GM23338 (cell line): ENCODE measurements at regions not wholly inside any gene's neighbourhood (a gene's known extent, or its start where the extent isn't known, plus 50 kb on each side); places are given as distances from the start of the nearest gene placed in this dataset.

Experiments used
- ATAC-seq: fragments of 200-7000 bp; cut with Tn5 transposase; 3 replicates; pipeline ENCODE4 v1.9.1; 2020
- DNase-seq: peaks from one replicate; pipeline ENCODE4 v3.0.0-alpha.2; 2015; ENCODE audit warnings: low spot score
- H2AFZ ChIP-seq: fragments of 200-600 bp; sonication (generic); 2 replicates; pipeline ENCODE4 v1.8.0; 2016; ENCODE audit warnings: antibody characterized with exemption, mild to moderate bottlenecking, moderate library complexity
- H3F3A ChIP-seq: fragments of 200-600 bp; sonication (generic); replicated peaks from 2 replicates; pipeline ENCODE4 v1.8.0; 2017; ENCODE audit warnings: antibody characterized with exemption, mixed run types, low read depth
- H3K27ac ChIP-seq: fragments of 200-600 bp; sonication (generic); 2 replicates; pipeline ENCODE4 v1.6.1; 2016; ENCODE audit warnings: low read depth
- H3K27me3 ChIP-seq: fragments of 200-600 bp; sonication (generic); 2 replicates; pipeline ENCODE4 v1.8.0; 2016; ENCODE audit warnings: mild to moderate bottlenecking, mixed run types, moderate library complexity; ENCODE audit not compliant: insufficient read depth
- H3K36me3 ChIP-seq: fragments of 200-600 bp; sonication (generic); 2 replicates; pipeline ENCODE4 v1.8.0; 2016; ENCODE audit warnings: mild to moderate bottlenecking; ENCODE audit not compliant: insufficient read depth
- H3K4me1 ChIP-seq: fragments of 200-600 bp; sonication (generic); 2 replicates; pipeline ENCODE4 v1.8.0; 2016; ENCODE audit warnings: mild to moderate bottlenecking, moderate library complexity; ENCODE audit not compliant: insufficient read depth
- H3K4me2 ChIP-seq: fragments of 200-600 bp; sonication (generic); 2 replicates; pipeline ENCODE4 v1.7.1; 2017; ENCODE audit warnings: mixed run types
- H3K4me3 ChIP-seq: fragments of 200-600 bp; sonication (generic); 2 replicates; pipeline ENCODE4 v1.6.1; 2016; ENCODE audit warnings: mixed run types
- H3K79me2 ChIP-seq: fragments of 200-600 bp; sonication (generic); replicated peaks from 2 replicates; pipeline ENCODE4 v1.8.0; 2017; ENCODE audit warnings: mild to moderate bottlenecking; ENCODE audit not compliant: insufficient read depth
- H3K9me2 ChIP-seq: fragments of 200-600 bp; sonication (generic); 2 replicates; pipeline ENCODE4 v1.8.0; 2017; ENCODE audit not compliant: insufficient read depth
- H4K20me1 ChIP-seq: fragments of 200-600 bp; sonication (generic); replicated peaks from 2 replicates; pipeline ENCODE4 v1.8.0; 2017; ENCODE audit warnings: mild to moderate bottlenecking; ENCODE audit not compliant: insufficient read depth
- H3K27ac Mint-ChIP-seq: 2 replicates; pipeline ENCODE4 v1.8.0; 2020; ENCODE audit warnings: inconsistent platforms, mild to moderate bottlenecking, moderate library complexity, mixed read lengths
- H3K27me3 Mint-ChIP-seq: 3 replicates; pipeline ENCODE4 v1.8.0; 2022; ENCODE audit warnings: low read depth, mild to moderate bottlenecking, moderate library complexity, mixed read lengths, inconsistent platforms; ENCODE audit not compliant: insufficient read depth, poor library complexity
- H3K36me3 Mint-ChIP-seq: 3 replicates; pipeline ENCODE4 v1.8.0; 2021; ENCODE audit warnings: low read depth, mild to moderate bottlenecking, inconsistent platforms, moderate library complexity, mixed read lengths
- H3K4me1 Mint-ChIP-seq: 3 replicates; pipeline ENCODE4 v1.8.0; 2020; ENCODE audit warnings: mild to moderate bottlenecking, inconsistent platforms, mixed read lengths
- H3K4me3 Mint-ChIP-seq: 3 replicates; pipeline ENCODE4 v1.8.0; 2021; ENCODE audit warnings: moderate library complexity, mild to moderate bottlenecking, inconsistent platforms, mixed read lengths
- H3K9me3 Mint-ChIP-seq: 3 replicates; pipeline ENCODE4 v1.8.0; 2020; ENCODE audit warnings: moderate library complexity, mild to moderate bottlenecking, inconsistent platforms, mixed read lengths
- CREB1 ChIP-seq: fragments of 250-450 bp; sonication (Bioruptor Pico); IDR thresholded peaks from 2 replicates; pipeline ENCODE4 v1.5.0; 2020; ENCODE audit warnings: low read depth, mild to moderate bottlenecking, moderate library complexity
- EZH2 ChIP-seq: fragments of 200-600 bp; sonication (generic); IDR thresholded peaks from one replicate; pipeline ENCODE4 v1.8.0; 2017; ENCODE audit warnings: antibody characterized with exemption, mild to moderate bottlenecking, low read depth; ENCODE audit not compliant: unreplicated experiment
- EZH2phosphoT487 ChIP-seq: fragments of 200-600 bp; sonication (generic); IDR thresholded peaks from one replicate; pipeline ENCODE4 v1.8.1; 2018; ENCODE audit warnings: antibody characterized with exemption; ENCODE audit not compliant: unreplicated experiment
- JUNB ChIP-seq: IDR thresholded peaks from one replicate; pipeline ENCODE4 v1.6.1; 2016; ENCODE audit warnings: antibody characterized with exemption; ENCODE audit not compliant: unreplicated experiment
- POLR2AphosphoS5 ChIP-seq: IDR thresholded peaks from 2 replicates; pipeline ENCODE4 v1.6.1; 2016; ENCODE audit warnings: antibody characterized with exemption, low read depth
- STAT1 ChIP-seq: IDR thresholded peaks from one replicate; pipeline ENCODE4 v1.6.1; 2016; ENCODE audit warnings: antibody characterized with exemption; ENCODE audit not compliant: unreplicated experiment
- ZNF114 ChIP-seq: fragments of 250-450 bp; sonication (Bioruptor Pico); IDR thresholded peaks from 2 replicates; pipeline ENCODE4 v1.5.0; 2020; ENCODE audit warnings: mild to moderate bottlenecking, moderate library complexity
- ZNF331 ChIP-seq: fragments of 250-450 bp; sonication (Bioruptor Pico); IDR thresholded peaks from 2 replicates; pipeline ENCODE4 v1.5.0; 2020; ENCODE audit warnings: low read depth, mild to moderate bottlenecking, moderate library complexity
- ZNF462 ChIP-seq: fragments of 250-450 bp; sonication (Bioruptor Pico); IDR thresholded peaks from 2 replicates; pipeline ENCODE4 v1.5.0; 2020; ENCODE audit warnings: mild to moderate bottlenecking, moderate library complexity

GRCh38 chr7:91491868-91492267 is 227.6 kb downstream of the FZD1 start:
- H3K4me1 Mint-ChIP-seq: no peaks in the 10 kb centered on the region
- Histone ChIP-seq H3K27ac (no peak overlapping the region), H3K9me2 (peaks cover 3% of the 10 kb centered on the region; the same call in 1 of the 2 replicates), H2AFZ (no peak overlapping the region), H3K4me3 (no peak overlapping the region), H3K4me1 (no peaks in the 10 kb centered on the region), H4K20me1 (no peaks in the 10 kb centered on the region), H3K36me3 (no peaks in the 10 kb centered on the region), H3K27me3 (no peaks in the 10 kb centered on the region), H3K4me2 (no peak overlapping the region), H3F3A (no peaks in the 10 kb centered on the region), H3K79me2 (no peaks in the 10 kb centered on the region)
- ATAC-seq: no peak
- DNase-seq: no peak
- H3K9me3 Mint-ChIP-seq: peaks cover 6% of the 10 kb centered on the region; the same call in 1 of the 3 replicates
- H3K27me3 Mint-ChIP-seq: peaks cover 2% of the 10 kb centered on the region
- no peak overlapping the region for H3K4me3 Mint-ChIP-seq
- no peaks in the 10 kb centered on the region for H3K36me3 Mint-ChIP-seq
- TF ChIP-seq CREB1 (CRISPR knock-in tag) (no peak), JUNB (no peak), EZH2phosphoT487 (no peak), ZNF331 (CRISPR knock-in tag) (no peak), STAT1 (no peak), EZH2 (no peak)
- H3K27ac Mint-ChIP-seq: no peak overlapping the region

- Histone ChIP-seq H3K27me3 (no peaks in the 10 kb centered on the region), H3K79me2 (no peaks in the 10 kb centered on the region), H2AFZ (no peak overlapping the region), H3K36me3 (no peaks in the 10 kb centered on the region), H3F3A (no peaks in the 10 kb centered on the region), H4K20me1 (no peaks in the 10 kb centered on the region), H3K9me2 (peaks cover 3% of the 10 kb centered on the region; the same call in 1 of the 2 replicates), H3K4me3 (no peak overlapping the region), H3K27ac (no peak overlapping the region), H3K4me2 (no peak overlapping the region), H3K4me1 (no peaks in the 10 kb centered on the region)
- Mint-ChIP-seq H3K4me3 (no peak overlapping the region), H3K36me3 (no peaks in the 10 kb centered on the region), H3K27ac (no peak overlapping the region), H3K27me3 (peaks cover 2% of the 10 kb centered on the region), H3K9me3 (peaks cover 6% of the 10 kb centered on the region; the same call in 1 of the 3 replicates), H3K4me1 (no peaks in the 10 kb centered on the region)
- ATAC-seq: no peak
- no peak for TF ChIP-seq ZNF331 (CRISPR knock-in tag)
- DNase-seq: no peak
Measured at GRCh38 chr7:91492317-91492716, 228.1 kb downstream of the FZD1 start.

- Histone ChIP-seq H3K9me2 (peaks cover 3% of the 10 kb centered on the region; the same call in 1 of the 2 replicates), H3K4me3 (no peak overlapping the region), H2AFZ (no peak overlapping the region), H3K79me2 (no peaks in the 10 kb centered on the region), H3K27ac (no peak overlapping the region), H3K36me3 (no peaks in the 10 kb centered on the region), H3K27me3 (no peaks in the 10 kb centered on the region), H3F3A (no peaks in the 10 kb centered on the region), H3K4me2 (no peak overlapping the region), H3K4me1 (no peaks in the 10 kb centered on the region), H4K20me1 (no peaks in the 10 kb centered on the region)
- no peak for TF ChIP-seq ZNF462 (CRISPR knock-in tag)
- TF ChIP-seq CREB1 (CRISPR knock-in tag): no peak
- TF ChIP-seq ZNF114: no peak
- no peak for TF ChIP-seq EZH2phosphoT487
- no peak for TF ChIP-seq JUNB
- no peak for TF ChIP-seq STAT1
- TF ChIP-seq POLR2AphosphoS5: no peak
- no peak for TF ChIP-seq EZH2
- Mint-ChIP-seq H3K4me1 (no peaks in the 10 kb centered on the region), H3K27ac (no peak overlapping the region), H3K9me3 (peaks cover 11% of the 10 kb centered on the region; the same call in 2 of the 3 replicates), H3K36me3 (no peaks in the 10 kb centered on the region), H3K4me3 (no peak overlapping the region), H3K27me3 (peaks cover 2% of the 10 kb centered on the region)
- DNase-seq (no peak), ATAC-seq (no peak)
Measured at GRCh38 chr7:91492773-91493172, 228.5 kb downstream of the FZD1 start.
